Posterior cingulate gyrus (tissue), 11 donors: ENCODE measurements at regions not wholly inside any gene's neighbourhood (a gene's known extent, or its start where the extent isn't known, plus 50 kb on each side); places are given as distances from the start of the nearest gene placed in this dataset.
"Not testable (repeated sequence)": the region's sequence is repeated elsewhere in the genome, so short reads cannot be mapped to it uniquely, and the experiment has no call there.

Source experiments
- DNase-seq, 10 donors: peaks; one replicate each; pipeline versions ENCODE4 v3.0.0 to v3.0.0-alpha.2; 2020 to 2021; ENCODE audit warnings: mixed read lengths in 3 of 10
- intact Hi-C: fragments of 100-400 bp; cut with DNase I; formaldehyde crosslinking; loops from one replicate; pipeline ENCODE4 v1.15.1; 2023

DNA sequence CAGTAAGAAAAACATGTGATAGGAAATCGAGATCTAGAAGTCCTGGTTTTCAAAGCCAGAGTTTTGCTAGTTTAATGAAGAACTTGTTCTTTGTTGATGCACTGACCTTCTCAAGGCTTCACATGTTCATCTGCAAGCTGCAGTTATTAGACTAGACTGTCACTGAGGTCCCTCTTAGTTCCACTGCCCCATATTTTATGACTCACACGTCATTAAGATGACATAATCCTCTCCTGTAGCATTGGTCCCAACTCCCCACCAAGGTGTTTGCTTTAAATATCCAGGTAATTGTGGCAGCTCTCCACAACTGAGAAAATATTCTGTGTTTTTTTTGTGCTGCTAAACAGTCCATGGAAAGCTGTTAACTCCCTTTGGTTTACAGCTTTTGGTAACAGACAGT lies 149.7 kb downstream of the MREG start:
- intact Hi-C loops, result no loop called here
- DNase-seq, result no peak

DNA sequence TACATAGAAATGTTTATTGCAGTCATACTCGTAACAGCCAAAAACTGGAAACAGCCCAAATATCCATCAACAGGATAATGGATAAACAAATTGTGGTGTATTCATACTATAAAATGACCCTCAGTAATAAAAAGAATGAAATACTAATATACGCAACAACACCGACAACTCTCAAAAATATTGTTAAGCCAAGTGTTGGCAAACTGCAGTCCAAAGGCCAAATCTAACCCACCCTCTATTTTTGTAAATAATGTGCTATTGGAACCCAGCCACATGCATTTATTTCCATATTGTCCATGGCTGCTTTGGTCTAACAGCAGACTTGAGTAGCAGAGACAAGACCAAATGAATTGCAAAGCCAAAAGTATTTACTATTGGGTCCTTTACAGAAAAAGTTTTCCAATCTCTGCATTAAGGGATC lies 151.0 kb downstream of the MREG start:
- DNase-seq, result no peak
- intact Hi-C loops, result no loop called here

- intact Hi-C loops, result no loop called here
- DNase-seq, result no peak
Observed at GRCh38 chr2:215861607-215862350, 151.6 kb downstream of the MREG start.

DNA sequence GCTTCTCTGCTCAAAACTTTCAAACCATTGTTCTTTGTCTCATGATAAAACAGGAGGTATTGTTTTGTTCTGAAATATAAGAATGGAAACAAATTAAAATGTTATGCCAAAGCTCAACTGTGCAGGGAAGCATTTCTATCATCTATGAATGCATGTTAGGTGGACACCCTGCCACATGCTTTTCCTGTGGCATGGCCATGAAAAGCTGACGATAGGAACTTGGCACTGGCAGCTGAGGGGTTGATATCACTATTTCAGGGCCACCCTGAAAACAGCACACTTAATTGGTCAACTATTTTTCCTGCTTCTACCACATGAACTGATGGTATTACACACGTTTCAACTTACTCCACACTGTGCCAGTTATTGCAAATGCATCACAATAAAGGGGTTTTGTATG lies 157.3 kb downstream of the MREG start:
- DNase-seq, result no peak
- intact Hi-C loops, result no loop called here

DNA sequence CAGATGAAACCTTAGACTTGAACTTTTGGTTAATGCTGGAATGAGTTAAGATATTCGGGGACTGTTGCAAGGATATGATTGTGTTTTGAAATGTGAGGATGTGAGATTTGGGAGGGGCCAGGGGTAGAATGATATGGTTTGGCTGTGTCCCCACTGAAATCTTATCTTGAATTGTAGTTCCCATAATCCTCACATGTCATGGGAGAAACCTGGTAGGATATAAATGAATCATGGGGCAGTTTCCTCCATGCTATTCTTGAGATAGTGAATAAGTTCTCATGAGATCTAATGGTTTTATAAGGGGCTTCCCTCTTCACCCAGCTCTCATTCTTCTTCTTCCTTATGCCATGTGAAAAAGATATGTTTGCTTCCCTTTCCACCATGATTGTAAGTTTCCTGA lies 158.0 kb downstream of the MREG start:
- intact Hi-C loops, result not testable (repeated sequence)

GRCh38 chr2:215854008-215854407 lies 159.3 kb downstream of the MREG start:
- intact Hi-C loops, result no loop called here
- no peak for DNase-seq

More for the DNA sequence above, 158.0 kb downstream of the MREG start:
- DNase-seq, result not testable (repeated sequence)

DNA sequence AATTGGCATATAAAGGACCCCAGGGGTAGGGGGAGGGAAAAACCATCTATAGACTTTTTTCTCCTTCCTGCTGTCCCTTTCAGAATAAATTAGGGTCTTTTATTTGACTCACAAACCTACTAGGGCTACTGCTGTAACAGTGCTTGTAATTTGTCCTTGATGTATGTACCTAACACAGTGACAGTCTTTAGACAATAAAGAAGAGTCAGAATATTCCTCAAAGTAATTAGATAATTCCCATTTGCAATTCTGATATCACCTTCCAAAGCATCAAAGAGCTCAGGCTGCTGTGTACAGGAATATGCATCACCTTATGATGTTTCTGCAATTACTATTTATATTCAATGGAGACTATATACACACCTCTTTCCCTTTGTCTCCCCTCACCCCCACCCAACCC lies 161.7 kb downstream of the MREG start:
- intact Hi-C loops, result no loop called here
- DNase-seq, result no peak

- DNase-seq, result no peak
- intact Hi-C loops, result no loop called here
Observed at GRCh38 chr2:215851082-215851481, 162.3 kb downstream of the MREG start.

- intact Hi-C loops, result no loop called here
- no peak for DNase-seq
Observed at GRCh38 chr2:215850380-215850779, 163.0 kb downstream of the MREG start.

GRCh38 chr2:215849771-215850170 lies 163.6 kb downstream of the MREG start:
- DNase-seq, result no peak
- intact Hi-C loops, result no loop called here

DNA sequence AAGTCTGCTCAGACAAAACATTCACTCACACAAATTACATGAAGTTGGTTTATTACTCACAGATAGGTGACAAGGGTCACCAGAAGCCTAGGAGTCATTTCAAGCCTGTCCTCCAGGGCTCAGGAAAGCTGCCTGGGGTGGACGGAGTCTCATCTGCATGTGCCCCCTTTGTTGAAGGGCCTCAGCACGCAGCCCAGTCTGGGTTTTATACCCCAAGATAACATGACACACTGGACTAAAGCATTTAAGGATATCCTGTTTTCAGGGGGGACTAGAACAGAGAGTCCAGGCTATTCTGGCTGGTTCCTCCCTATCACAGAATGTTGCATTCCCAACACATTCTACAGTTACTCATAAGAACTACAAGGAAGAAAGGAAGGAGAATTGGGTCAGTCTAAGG lies 164.7 kb downstream of the MREG start:
- peak in 1 of 10 donors; percentile 57 for DNase-seq

DNA sequence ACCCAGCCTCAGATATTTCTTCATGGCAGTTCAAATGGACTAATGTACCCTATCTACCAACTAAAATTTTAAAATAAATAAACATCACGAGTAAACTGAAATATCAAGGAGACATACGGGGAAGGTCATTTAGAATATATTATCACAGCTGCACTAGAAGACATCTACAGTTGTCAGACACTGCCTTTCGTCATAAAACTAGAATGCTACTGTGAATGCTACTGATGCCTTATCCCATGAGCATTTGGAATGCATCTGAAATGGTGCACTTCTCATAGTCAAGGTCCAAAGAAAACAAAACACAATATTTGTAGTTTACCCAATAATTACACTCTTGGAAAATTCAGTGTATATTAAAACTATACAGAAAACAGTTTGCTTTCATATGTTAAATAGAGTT lies 165.2 kb downstream of the MREG start:
- intact Hi-C loops, result no loop called here
- no peak for DNase-seq

More for the DNA sequence above, 164.7 kb downstream of the MREG start:
- intact Hi-C loops, result no loop called here

GRCh38 chr2:215847718-215848117 lies 165.6 kb downstream of the MREG start:
- intact Hi-C loops, result no loop called here
- DNase-seq, result no peak

GRCh38 chr2:215847056-215847455 lies 166.3 kb downstream of the MREG start:
- intact Hi-C loops, result no loop called here
- no peak for DNase-seq

- DNase-seq, result no peak
- intact Hi-C loops, result no loop called here
Observed at GRCh38 chr2:215845839-215846586, 167.3 kb downstream of the MREG start.

DNA sequence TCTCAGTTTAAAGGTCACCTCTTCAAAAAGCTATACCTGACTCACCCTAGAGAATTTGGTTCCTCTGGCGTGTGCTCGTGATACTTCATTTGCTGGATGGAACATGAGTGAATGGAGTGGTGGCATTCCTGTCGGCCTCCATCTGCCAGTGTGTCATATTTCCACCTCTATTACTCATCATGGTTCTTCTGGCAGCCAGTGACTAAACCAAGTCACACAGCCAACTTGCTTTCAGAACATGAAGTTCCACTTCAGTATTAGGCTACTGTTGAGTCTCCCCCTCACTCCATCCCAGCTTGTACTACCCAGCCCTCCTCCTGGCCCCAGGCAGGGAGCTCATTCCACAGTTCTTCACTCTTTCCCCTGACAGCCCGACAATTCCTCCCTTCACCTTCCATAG lies 169.8 kb downstream of the MREG start:
- DNase-seq, result peak in 4 of 10 donors; percentile 13 to 83 (median 16)

GRCh38 chr2:215841175-215841816 lies 172.1 kb downstream of the MREG start:
- intact Hi-C loops, result no loop called here
- DNase-seq, result peak in 1 of 10 donors; percentile 33

More for the DNA sequence above, 169.8 kb downstream of the MREG start:
- intact Hi-C loops, result no loop called here

GRCh38 chr2:215839816-215840215 lies 173.5 kb downstream of the MREG start:
- intact Hi-C loops, result no loop called here
- peak in 1 of 10 donors; percentile 69 for DNase-seq

GRCh38 chr2:215839309-215839708 lies 174.0 kb downstream of the MREG start:
- intact Hi-C loops, result no loop called here
- no peak for DNase-seq

- intact Hi-C loops, result no loop called here
Observed at GRCh38 chr2:215836881-215837280, 176.5 kb downstream of the MREG start.

DNA sequence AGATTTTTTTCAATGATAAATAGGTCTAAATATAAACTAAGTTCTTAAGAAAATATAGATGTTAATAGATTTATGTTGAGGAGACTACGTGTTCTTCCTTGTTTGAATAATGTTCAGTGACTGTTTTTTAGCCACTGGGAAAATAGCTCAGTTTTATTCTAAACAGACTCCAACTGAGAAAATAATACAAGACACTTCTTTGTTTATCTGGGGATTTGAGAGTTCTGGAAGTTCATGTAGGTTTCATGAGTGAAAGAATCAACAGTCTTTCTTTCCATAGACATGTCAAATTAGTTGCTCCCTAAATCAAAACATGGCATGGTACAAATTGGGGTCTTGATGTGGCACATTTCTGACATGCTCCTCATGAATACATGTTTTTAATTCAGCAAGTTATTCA lies 177.7 kb downstream of the MREG start:
- no peak for DNase-seq
- intact Hi-C loops, result no loop called here

More at GRCh38 chr2:215836881-215837280, 176.5 kb downstream of the MREG start:
- DNase-seq, result no peak
